T47D (cell line): ENCODE measurements at regions not wholly inside any gene's neighbourhood (a gene's known extent, or its start where the extent isn't known, plus 50 kb on each side); places are given as distances from the start of the nearest gene placed in this dataset.
"Not testable (repeated sequence)": the region's sequence is repeated elsewhere in the genome, so short reads cannot be mapped to it uniquely, and the experiment has no call there.

ENCODE experiments used
- DNase-seq, 2 experiments: peaks; one replicate each; pipeline versions ENCODE4 v3.0.0 to v3.0.0-alpha.2; 2011 to 2012; ENCODE audit warnings: low read depth in 1 of 2, low spot score in 1 of 2
- JUND ChIP-seq: IDR thresholded peaks from 2 replicates; pipeline ENCODE4 v1.6.1; 2012; ENCODE audit warnings: low read depth
- in situ Hi-C: cut with HindIII; loops from 2 replicates; pipeline ENCODE4 v1.10.0; 2016; ENCODE audit warnings: low sequenced_read_pairs, low pct_unique_long_range_greater_than_20kb

DNA sequence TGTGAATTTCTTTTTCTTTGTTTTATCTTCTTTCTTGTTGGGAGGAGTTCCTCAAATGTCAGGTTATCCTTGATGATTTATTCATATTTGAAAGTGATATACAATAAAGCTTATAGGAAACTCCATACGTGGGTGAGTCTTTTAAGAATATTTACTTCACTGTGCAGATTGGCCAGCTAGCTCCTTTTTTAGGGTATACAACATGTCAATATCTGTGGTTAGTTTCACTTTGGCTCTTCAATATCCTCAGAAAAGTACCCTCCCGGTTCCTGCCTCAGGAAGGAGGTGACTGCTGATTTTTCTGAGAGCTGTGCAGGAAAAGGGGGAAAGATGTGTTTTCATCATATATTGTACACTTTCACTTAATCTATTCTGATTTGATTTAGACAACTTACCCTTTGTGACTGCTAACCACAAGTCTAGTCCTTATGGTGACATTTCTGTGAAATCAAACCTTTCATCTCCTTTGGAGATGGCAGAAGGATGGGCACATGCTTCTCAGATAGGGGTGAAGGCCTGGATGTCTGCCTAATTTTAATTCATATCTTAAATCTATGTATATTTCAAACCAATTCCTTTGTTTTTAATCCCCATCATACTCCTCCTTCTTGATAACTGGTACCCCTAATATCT lies 98.2 kb upstream of the NECTIN3 start:
- TF ChIP-seq JUND = no peak
- no peak for DNase-seq
- in situ Hi-C loops = no loop called here

DNA sequence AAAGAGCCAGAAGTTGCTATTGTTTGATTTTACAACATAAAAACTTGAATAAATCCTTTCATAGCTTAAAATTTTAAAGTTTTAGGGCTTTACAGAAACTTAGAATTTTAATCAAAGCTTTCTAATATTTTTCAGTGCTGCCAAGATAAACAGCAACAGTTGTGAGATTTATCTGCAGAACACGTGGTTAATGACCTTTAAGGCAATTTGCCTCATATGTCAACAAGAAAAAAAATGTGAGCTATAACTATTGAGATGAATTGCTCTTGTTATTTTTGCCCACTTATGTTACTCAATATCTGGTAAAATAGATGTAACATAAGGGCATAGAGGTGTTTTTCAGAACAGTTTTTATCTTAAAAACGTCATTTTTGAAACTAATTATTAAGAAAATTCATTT lies 96.7 kb upstream of the NECTIN3 start:
- in situ Hi-C loops = no loop called here
- TF ChIP-seq JUND = no peak
- DNase-seq = no peak

DNA sequence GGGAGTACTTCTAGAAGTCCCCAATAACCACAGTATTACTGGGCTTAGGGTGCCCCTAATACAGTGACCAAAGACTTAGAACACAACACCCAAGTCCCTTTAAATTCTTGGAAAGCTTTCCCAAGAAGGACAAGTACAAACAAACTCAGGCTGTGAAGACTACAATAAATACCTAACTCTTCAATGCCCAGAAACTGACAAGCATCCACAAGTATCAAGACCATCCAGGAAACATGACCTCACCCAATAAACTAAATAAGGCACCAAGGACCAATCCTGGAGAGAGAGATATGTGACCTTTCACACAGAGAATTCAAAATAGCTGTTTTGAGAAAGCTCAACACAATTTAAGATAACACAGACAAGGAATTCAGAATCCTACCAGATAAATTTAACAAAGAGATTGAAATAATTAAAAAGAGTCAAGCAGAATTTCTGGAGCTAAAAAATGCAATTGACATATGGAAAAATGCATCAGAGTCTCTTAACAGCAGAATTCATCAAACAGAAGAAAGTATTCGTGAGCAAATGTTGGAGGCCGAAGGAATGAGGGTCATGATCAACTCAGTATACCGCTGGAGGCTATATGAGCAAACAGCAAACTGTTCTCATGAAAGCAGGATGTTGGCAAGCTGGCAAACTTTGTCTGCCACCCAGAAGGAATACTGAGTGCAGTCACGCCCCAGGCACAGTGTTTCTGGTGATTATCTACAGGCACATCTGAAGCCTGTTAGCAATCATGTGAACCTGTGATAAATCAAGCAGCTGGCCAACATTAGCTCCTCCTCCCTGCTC lies 87.0 kb upstream of the NECTIN3 start:
- DNase-seq = peak in 1 of 2 experiments; percentile 79
- no peak for TF ChIP-seq JUND
- in situ Hi-C loops = no loop called here

DNA sequence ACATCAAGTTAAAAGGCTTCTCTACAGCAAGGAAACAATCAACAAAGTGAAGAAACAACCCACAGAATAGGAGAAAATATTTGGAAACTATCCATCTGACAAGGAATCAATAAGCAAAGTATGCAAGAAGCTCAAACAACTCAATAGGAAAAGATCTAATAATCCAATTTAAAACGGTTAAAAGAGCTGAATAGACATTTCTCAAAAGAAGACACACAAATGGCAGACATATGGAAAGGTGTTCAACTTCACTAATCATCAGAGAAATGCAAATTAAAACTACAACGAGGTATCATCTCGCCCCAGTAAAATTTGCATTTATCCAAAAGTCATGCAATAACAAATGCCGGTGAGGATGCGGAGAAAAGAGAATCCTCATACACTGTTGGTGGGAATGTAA lies 82.2 kb upstream of the NECTIN3 start:
- no peak for TF ChIP-seq JUND
- in situ Hi-C loops = no loop called here
- DNase-seq = no peak

DNA sequence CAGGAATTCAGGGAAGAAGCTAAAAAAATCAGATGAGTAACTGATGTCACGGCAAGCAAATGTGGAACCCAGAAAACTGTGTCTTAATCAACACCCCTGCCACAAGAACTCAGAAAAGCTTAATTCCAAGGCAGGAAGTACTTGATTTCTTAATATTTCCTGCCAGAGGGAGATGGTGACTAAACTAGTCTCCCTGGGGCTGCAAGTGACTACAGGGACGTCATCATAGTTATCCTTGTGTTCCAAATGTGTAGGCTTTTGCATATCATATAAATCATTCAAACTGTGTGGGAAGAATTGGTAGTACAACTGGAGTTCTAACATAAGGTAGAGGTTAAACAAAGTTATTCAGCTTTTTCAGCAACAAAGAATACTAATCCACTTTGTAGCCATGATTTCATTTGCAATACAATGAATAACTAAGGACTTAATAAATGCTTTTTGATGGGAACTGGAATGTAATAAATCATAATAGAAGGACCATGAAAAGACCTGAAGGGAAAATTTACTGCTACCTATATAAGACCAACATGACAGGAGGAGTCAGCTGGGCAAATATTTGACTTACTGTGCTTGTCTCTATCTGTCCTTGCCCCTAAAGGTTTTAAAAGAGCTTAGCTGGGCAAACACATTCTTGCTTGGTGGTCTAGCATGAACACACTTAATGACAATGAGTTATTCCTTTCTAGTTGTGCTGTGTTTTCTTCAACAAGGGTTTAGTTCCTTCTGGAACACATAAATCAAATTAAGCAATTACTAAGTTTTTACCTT lies 76.0 kb upstream of the NECTIN3 start:
- TF ChIP-seq JUND = no peak
- no peak for DNase-seq
- in situ Hi-C loops = no loop called here

DNA sequence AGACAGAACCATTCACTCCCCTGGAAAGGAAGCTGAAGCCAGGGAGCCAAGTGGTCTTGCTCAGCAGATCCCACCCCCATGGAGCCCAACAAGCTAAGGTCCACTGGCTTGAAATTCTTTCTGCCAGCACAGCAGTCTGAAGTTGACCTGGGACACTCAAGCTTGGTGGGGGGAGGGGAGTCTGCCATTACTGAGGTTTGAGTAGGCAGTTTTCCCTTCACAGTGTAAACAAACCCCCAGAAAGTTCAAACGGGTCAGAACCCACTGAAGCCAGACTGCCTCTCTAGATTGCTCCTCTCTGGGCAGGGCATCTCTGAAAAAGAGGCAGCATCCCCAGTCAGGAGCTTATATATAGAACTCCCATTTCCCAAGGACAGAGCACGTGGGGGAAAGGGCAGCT lies 72.8 kb upstream of the NECTIN3 start:
- in situ Hi-C loops, DNase-seq: not testable (repeated sequence)

DNA sequence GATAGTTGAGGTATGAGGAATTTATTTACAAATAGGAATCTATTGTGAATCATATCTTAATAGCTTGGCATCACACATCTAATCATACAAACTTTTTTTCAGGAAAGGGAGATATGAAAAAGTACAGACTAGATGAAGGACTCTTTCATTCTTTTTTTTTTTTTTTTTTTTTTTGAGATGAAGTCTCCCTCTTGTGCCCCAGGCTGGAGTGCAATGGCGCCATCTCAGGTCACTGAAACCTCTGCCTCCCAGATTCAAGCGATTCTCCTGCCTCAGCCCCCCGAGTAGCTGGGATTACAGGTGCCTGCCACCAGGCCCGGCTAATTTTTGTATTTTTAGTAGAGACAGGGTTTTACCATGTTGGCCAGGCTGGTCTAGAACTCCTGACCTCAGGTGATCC lies 65.1 kb upstream of the NECTIN3 start:
- DNase-seq, in situ Hi-C loops: not testable (repeated sequence)

DNA sequence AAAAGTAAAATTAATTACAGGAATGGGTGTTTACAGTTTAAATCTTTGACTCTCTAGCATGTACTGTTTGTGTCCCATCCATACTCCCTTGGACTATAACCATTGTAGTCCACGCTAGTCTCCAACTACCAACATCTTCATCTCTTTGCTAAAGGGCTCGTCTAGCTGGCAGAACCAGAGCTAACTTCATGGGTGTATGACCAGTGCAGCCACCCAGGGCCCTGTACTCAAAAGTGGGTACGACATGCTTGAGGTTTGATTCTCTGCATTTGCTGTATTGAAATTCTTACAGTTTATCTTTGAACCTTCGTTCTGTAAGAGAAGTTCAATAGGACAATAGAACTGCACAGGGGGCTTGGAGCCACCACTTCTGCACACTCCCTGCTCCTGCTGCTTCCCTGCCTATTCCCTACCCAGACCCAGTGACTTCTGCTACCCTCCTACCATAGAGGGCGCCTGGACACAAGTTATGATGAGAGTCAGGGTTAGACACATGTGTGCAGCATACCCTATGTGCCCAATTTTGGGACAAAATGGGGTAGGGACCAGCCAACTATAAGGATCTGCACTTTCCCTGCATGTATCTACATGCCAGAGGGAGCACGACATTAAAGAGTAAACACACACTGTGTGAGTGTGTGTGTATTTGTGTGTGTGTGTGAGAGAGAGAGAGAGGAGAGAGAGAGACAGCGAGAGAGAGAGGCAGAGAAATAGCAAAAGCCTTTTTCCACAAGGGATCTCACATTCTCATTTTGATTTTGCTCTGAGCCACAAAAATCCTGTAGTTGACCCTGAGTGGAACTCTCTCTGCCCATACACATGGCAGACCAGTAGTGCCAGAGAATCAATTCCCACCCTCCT lies 59.0 kb upstream of the NECTIN3 start:
- in situ Hi-C loops = no loop called here
- DNase-seq = peak; percentile 13 to 63
- no peak for TF ChIP-seq JUND
